Gastrocnemius medialis (tissue), 4 donors: ENCODE measurements at regions not wholly inside any gene's neighbourhood (a gene's known extent, or its start where the extent isn't known, plus 50 kb on each side); places are given as distances from the start of the nearest gene placed in this dataset.

Experiments used
- POLR2A ChIP-seq, 2 donors: fragments of 450-650 bp; IDR thresholded peaks; one replicate each; pipeline ENCODE4 v1.6.1; 2017; ENCODE audit warnings: antibody characterized with exemption in 2 of 2, mild to moderate bottlenecking in 2 of 2, moderate library complexity in 2 of 2
- TF ChIP-seq, protein P1 (sequence below), 5 experiments: fragments of 450-650 bp in 3 of 5; fragments of 200-600 bp in 2 of 5; sonication (generic) in 2 of 5; IDR thresholded peaks in 4 of 5; conservative IDR thresholded peaks in 1 of 5; 1 replicate in 4 of 5; 2 replicates in 1 of 5; pipeline ENCODE4 v1.5.1; 2016 to 2019; ENCODE audit warnings: antibody characterized with exemption in 5 of 5, mild to moderate bottlenecking in 3 of 5, moderate library complexity in 3 of 5

DNA sequence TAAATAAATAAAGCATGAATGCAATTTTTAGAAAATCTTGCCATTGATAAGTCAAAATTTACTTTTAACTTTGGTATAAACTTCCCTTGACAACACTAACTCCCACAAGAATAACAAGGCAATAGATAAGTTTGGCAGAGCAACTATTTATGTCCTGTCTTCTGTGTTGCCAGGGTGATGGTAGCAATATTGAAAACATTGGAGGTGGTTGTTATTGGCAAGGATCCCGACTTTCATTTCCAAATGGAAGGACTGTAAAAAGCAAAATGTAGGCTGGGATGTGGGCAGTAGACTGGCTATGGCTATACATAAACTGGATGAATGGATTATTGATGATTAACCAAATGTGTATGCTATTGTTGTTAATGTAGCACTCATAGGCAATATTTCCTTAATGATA is 134.9 kb upstream of the CACNA2D1 start:
- TF ChIP-seq, protein P1, sequence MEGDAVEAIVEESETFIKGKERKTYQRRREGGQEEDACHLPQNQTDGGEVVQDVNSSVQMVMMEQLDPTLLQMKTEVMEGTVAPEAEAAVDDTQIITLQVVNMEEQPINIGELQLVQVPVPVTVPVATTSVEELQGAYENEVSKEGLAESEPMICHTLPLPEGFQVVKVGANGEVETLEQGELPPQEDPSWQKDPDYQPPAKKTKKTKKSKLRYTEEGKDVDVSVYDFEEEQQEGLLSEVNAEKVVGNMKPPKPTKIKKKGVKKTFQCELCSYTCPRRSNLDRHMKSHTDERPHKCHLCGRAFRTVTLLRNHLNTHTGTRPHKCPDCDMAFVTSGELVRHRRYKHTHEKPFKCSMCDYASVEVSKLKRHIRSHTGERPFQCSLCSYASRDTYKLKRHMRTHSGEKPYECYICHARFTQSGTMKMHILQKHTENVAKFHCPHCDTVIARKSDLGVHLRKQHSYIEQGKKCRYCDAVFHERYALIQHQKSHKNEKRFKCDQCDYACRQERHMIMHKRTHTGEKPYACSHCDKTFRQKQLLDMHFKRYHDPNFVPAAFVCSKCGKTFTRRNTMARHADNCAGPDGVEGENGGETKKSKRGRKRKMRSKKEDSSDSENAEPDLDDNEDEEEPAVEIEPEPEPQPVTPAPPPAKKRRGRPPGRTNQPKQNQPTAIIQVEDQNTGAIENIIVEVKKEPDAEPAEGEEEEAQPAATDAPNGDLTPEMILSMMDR (IDR thresholded peaks at IDR 0.05 in 4 of 5, conservative IDR thresholded peaks at IDR 0.05 in 1 of 5) = no peak
- no peak for TF ChIP-seq POLR2A (IDR thresholded peaks at IDR 0.05)
